Activated CD8-positive, alpha-beta T cell treated with anti-CD3 and anti-CD28 coated beads for 36 hours (primary cell): ENCODE measurements at regions not wholly inside any gene's neighbourhood (a gene's known extent, or its start where the extent isn't known, plus 50 kb on each side); places are given as distances from the start of the nearest gene placed in this dataset. TPM values are rescaled to one million over a fixed set of nuclear protein-coding genes. Genes with fewer than 3 reads are reported as not detected.

Source experiments
- ATAC-seq: fragments of 200-7000 bp; cut with Tn5 transposase; one replicate; pipeline ENCODE4 v1.10.0; 2021; ENCODE audit warnings: mild to moderate bottlenecking, moderate library complexity
- CTCF ChIA-PET: fragments of 350-600 bp; sonication (Branson Sonifier 250); formaldehyde crosslinking; loops from one replicate; lab custom pipeline; 2021; ENCODE audit warnings: antibody characterized with exemption; lab: Charles Lee
- POLR2A ChIA-PET: fragments of 350-600 bp; sonication (Branson Sonifier 250); formaldehyde crosslinking; loops from one replicate; lab custom pipeline; 2021; ENCODE audit warnings: antibody characterized with exemption; lab: Charles Lee
- DNase-seq: peaks from one replicate; pipeline ENCODE4 v3.0.0-alpha.2; 2020
- H3K27ac Mint-ChIP-seq: one replicate; pipeline ENCODE4 v1.8.0; 2021; ENCODE audit warnings: mild to moderate bottlenecking, mixed read lengths
- H3K27me3 Mint-ChIP-seq: one replicate; pipeline ENCODE4 v1.8.0; 2021; ENCODE audit warnings: mixed read lengths
- H3K36me3 Mint-ChIP-seq: one replicate; pipeline ENCODE4 v1.8.0; 2021; ENCODE audit warnings: low read depth, mixed read lengths
- H3K4me1 Mint-ChIP-seq: one replicate; pipeline ENCODE4 v1.8.0; 2021; ENCODE audit warnings: low read depth, mixed read lengths
- H3K4me3 Mint-ChIP-seq: one replicate; pipeline ENCODE4 v1.8.0; 2021; ENCODE audit warnings: mild to moderate bottlenecking, moderate library complexity, mixed read lengths
- H3K9me3 Mint-ChIP-seq: one replicate; pipeline ENCODE4 v1.8.0; 2021; ENCODE audit warnings: mixed read lengths
- intact Hi-C: fragments of 100-400 bp; cut with micrococcal nuclease; formaldehyde crosslinking; loops from one replicate; pipeline ENCODE4 v1.10.0; 2022
- microRNA-seq: library from miRNA; unstranded; fragments of <30 nt; microRNA quantifications from one replicate; pipeline ENCODE4 v1.2.0, GENCODE V29; 2022; ENCODE audit warnings: borderline microRNAs expressed, borderline replicate concordance
- TF ChIP-seq, protein P1 (sequence below): fragments of 200-600 bp; IDR thresholded peaks from one replicate; pipeline ENCODE4 v1.8.0; 2022; ENCODE audit warnings: antibody characterized with exemption, mild to moderate bottlenecking

DNA sequence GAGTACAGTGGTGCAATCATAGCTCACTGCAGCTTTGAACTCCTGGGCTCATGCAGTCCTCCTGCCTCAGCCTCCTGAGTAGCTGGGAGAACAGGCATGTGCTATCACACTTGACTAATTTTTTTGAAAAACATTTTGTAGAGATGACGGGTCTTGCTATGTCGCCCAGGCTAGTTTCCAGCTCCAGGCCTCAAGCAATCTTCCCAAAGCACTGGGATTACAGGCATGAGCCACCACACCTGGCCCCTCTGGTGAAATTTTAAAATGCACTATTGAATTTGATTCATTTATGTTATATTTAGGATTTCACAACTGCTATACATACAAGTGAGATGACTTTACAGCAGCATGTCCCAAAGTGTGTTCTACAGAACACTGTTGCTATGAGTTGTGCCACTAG, 50.8 kb upstream of the TPM1 start:
- H3K4me1 Mint-ChIP-seq: no peaks in the 10 kb centered on the region
- no peaks in the 10 kb centered on the region for H3K36me3 Mint-ChIP-seq
- no peak for ATAC-seq
- intact Hi-C loops: no loop called here
- H3K27me3 Mint-ChIP-seq: peaks cover 25% of the 10 kb centered on the region
- no peak for DNase-seq
- H3K27ac Mint-ChIP-seq: no peak overlapping the region
- ChIA-PET CTCF (no interaction called here), POLR2A (no interaction called here)
- no peak overlapping the region for H3K4me3 Mint-ChIP-seq
- TF ChIP-seq, protein P1, sequence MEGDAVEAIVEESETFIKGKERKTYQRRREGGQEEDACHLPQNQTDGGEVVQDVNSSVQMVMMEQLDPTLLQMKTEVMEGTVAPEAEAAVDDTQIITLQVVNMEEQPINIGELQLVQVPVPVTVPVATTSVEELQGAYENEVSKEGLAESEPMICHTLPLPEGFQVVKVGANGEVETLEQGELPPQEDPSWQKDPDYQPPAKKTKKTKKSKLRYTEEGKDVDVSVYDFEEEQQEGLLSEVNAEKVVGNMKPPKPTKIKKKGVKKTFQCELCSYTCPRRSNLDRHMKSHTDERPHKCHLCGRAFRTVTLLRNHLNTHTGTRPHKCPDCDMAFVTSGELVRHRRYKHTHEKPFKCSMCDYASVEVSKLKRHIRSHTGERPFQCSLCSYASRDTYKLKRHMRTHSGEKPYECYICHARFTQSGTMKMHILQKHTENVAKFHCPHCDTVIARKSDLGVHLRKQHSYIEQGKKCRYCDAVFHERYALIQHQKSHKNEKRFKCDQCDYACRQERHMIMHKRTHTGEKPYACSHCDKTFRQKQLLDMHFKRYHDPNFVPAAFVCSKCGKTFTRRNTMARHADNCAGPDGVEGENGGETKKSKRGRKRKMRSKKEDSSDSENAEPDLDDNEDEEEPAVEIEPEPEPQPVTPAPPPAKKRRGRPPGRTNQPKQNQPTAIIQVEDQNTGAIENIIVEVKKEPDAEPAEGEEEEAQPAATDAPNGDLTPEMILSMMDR: no peak
- H3K9me3 Mint-ChIP-seq: no peaks in the 10 kb centered on the region

GRCh38 chr15:62992302-62992701, 50.2 kb upstream of the TPM1 start:
- intact Hi-C loops: no loop called here
- H3K9me3 Mint-ChIP-seq: no peaks in the 10 kb centered on the region
- ChIA-PET POLR2A (no interaction called here), CTCF (no interaction called here)
- TF ChIP-seq, protein P1: no peak
- ATAC-seq: no peak
- no peaks in the 10 kb centered on the region for H3K36me3 Mint-ChIP-seq
- DNase-seq: no peak
- no peak overlapping the region for H3K4me3 Mint-ChIP-seq
- no peak overlapping the region for H3K27ac Mint-ChIP-seq
- no peaks in the 10 kb centered on the region for H3K4me1 Mint-ChIP-seq
- H3K27me3 Mint-ChIP-seq: peaks cover 25% of the 10 kb centered on the region

Small RNA genes in the stretch of these regions (microRNA-seq; reads per million reads assigned to microRNA genes)
- 2.7 reads per million for gene MIR190A
- gene MIR6085: not detected
- gene MIR8067: not detected
